ENCODE measurements at regions not wholly inside any gene's neighbourhood (a gene's known extent, or its start where the extent isn't known, plus 50 kb on each side); places are given as distances from the start of the nearest gene placed in this dataset.

GRCh38 chr7:42338916-42339540 is 102.0 kb upstream of the GLI3 start:
- H3K4me3 ChIP-seq (replicated peaks; ENCODE audit: low read depth, low read length) = no peak overlapping the region
- DNase-seq (ENCODE audit: low read depth) = no peak
- no peak for TF ChIP-seq CTCF (IDR thresholded peaks at IDR 0.05; ENCODE audit: low read length, missing control alignments)

GRCh38 chr7:42338231-42338915 is 101.4 kb upstream of the GLI3 start:
- no peak for TF ChIP-seq CTCF (IDR thresholded peaks at IDR 0.05; ENCODE audit: low read length, missing control alignments)
- peak; percentile 42 for DNase-seq (ENCODE audit: low read depth)
- H3K4me3 ChIP-seq (replicated peaks; ENCODE audit: low read depth, low read length) = no peak overlapping the region

- no peak for TF ChIP-seq CTCF (IDR thresholded peaks at IDR 0.05; ENCODE audit: low read length, missing control alignments)
- no peak for DNase-seq (ENCODE audit: low read depth)
- no peak overlapping the region for H3K4me3 ChIP-seq (replicated peaks; ENCODE audit: low read depth, low read length)
Measured at GRCh38 chr7:42337225-42337905, 100.4 kb upstream of the GLI3 start.

- H3K4me3 ChIP-seq (replicated peaks; ENCODE audit: low read depth, low read length) = no peak overlapping the region
- TF ChIP-seq CTCF (IDR thresholded peaks at IDR 0.05; ENCODE audit: low read length, missing control alignments) = no peak
- no peak for DNase-seq (ENCODE audit: low read depth)
Measured at GRCh38 chr7:42332605-42333222, 95.7 kb upstream of the GLI3 start.

- no peak overlapping the region for H3K4me3 ChIP-seq (replicated peaks; ENCODE audit: low read depth, low read length)
- no peak for DNase-seq (ENCODE audit: low read depth)
- no peak for TF ChIP-seq CTCF (IDR thresholded peaks at IDR 0.05; ENCODE audit: low read length, missing control alignments)
Measured at GRCh38 chr7:42319631-42320030, 82.6 kb upstream of the GLI3 start.

GRCh38 chr7:42315631-42316030 is 78.6 kb upstream of the GLI3 start:
- TF ChIP-seq CTCF (IDR thresholded peaks at IDR 0.05; ENCODE audit: low read length, missing control alignments) = no peak
- peak; percentile 14 for DNase-seq (ENCODE audit: low read depth)
- H3K4me3 ChIP-seq (replicated peaks; ENCODE audit: low read depth, low read length) = no peak overlapping the region

Measured in fibroblast of pulmonary artery (primary cell).